Central memory CD8-positive, alpha-beta T cell (primary cell): ENCODE measurements at regions not wholly inside any gene's neighbourhood (a gene's known extent, or its start where the extent isn't known, plus 50 kb on each side); places are given as distances from the start of the nearest gene placed in this dataset.

ENCODE experiments used
- ATAC-seq: fragments of 150-1000 bp; cut with Tn5 transposase; replicated peaks from 2 replicates; pipeline ENCODE4 v1.10.0; 2022; ENCODE audit warnings: mild to moderate bottlenecking, moderate FRiP score, moderate number of reproducible peaks; ENCODE audit not compliant: poor library complexity, severe bottlenecking; ENCODE audit errors: extremely low read depth
- DNase-seq, 2 donors: peaks; one replicate each; pipeline ENCODE4 v3.0.0; 2021; ENCODE audit warnings: low spot score in 2 of 2
- H3K27ac Mint-ChIP-seq: one replicate; pipeline ENCODE4 v1.8.0; 2022; ENCODE audit warnings: low read depth, mild to moderate bottlenecking, moderate library complexity, mixed read lengths
- H3K27me3 Mint-ChIP-seq: one replicate; pipeline ENCODE4 v1.8.0; 2022; ENCODE audit warnings: mixed read lengths
- H3K36me3 Mint-ChIP-seq: one replicate; pipeline ENCODE4 v1.8.0; 2022; ENCODE audit warnings: mild to moderate bottlenecking, moderate library complexity, mixed read lengths; ENCODE audit not compliant: insufficient read depth
- H3K4me1 Mint-ChIP-seq: one replicate; pipeline ENCODE4 v1.8.0; 2022; ENCODE audit warnings: mixed read lengths
- H3K4me3 Mint-ChIP-seq: one replicate; pipeline ENCODE4 v1.8.0; 2022; ENCODE audit warnings: mild to moderate bottlenecking, moderate library complexity, mixed read lengths
- H3K9me3 Mint-ChIP-seq: one replicate; pipeline ENCODE4 v1.8.0; 2022; ENCODE audit warnings: mixed read lengths

- Mint-ChIP-seq H3K27me3 (peaks cover 23% of the 10 kb centered on the region), H3K27ac (no peak overlapping the region)
These were observed 57.1 kb upstream of the AFDN start for GRCh38 chr6:167769408-167770190.

GRCh38 chr6:167770291-167770955, 56.3 kb upstream of the AFDN start:
- H3K4me1 Mint-ChIP-seq: no peaks in the 10 kb centered on the region
- no peaks in the 10 kb centered on the region for H3K9me3 Mint-ChIP-seq
- ATAC-seq: no peak
- no peak overlapping the region for H3K4me3 Mint-ChIP-seq
- H3K27ac Mint-ChIP-seq: no peak overlapping the region
- no peaks in the 10 kb centered on the region for H3K36me3 Mint-ChIP-seq
- DNase-seq: no peak
- peaks cover 30% of the 10 kb centered on the region for H3K27me3 Mint-ChIP-seq

More at GRCh38 chr6:167769408-167770190, 57.1 kb upstream of the AFDN start:
- Mint-ChIP-seq H3K9me3 (no peaks in the 10 kb centered on the region), H3K36me3 (no peaks in the 10 kb centered on the region), H3K4me3 (no peak overlapping the region), H3K4me1 (no peaks in the 10 kb centered on the region)
- ATAC-seq: no peak
- no peak for DNase-seq

GRCh38 chr6:167774881-167775280, 51.8 kb upstream of the AFDN start:
- Mint-ChIP-seq H3K27ac (no peak overlapping the region), H3K4me3 (no peak overlapping the region), H3K9me3 (no peaks in the 10 kb centered on the region), H3K36me3 (no peaks in the 10 kb centered on the region), H3K27me3 (peaks cover 61% of the 10 kb centered on the region), H3K4me1 (no peaks in the 10 kb centered on the region)
- ATAC-seq: no peak
- no peak for DNase-seq

GRCh38 chr6:167776906-167777627, 49.6 kb upstream of the AFDN start:
- peaks cover 50% of the 10 kb centered on the region for H3K27me3 Mint-ChIP-seq
- ATAC-seq: no peak

More at GRCh38 chr6:167776906-167777627, 49.6 kb upstream of the AFDN start:
- no peak overlapping the region for H3K4me3 Mint-ChIP-seq
- H3K4me1 Mint-ChIP-seq: no peaks in the 10 kb centered on the region
- DNase-seq: no peak
- H3K36me3 Mint-ChIP-seq: no peaks in the 10 kb centered on the region
- no peaks in the 10 kb centered on the region for H3K9me3 Mint-ChIP-seq
- H3K27ac Mint-ChIP-seq: no peak overlapping the region
